Panc1 (cell line): ENCODE measurements at regions not wholly inside any gene's neighbourhood (a gene's known extent, or its start where the extent isn't known, plus 50 kb on each side); places are given as distances from the start of the nearest gene placed in this dataset.

ENCODE experiments used
- CTCF ChIP-seq: fragments of 450-650 bp; IDR thresholded peaks from 2 replicates; pipeline ENCODE4 v1.5.1; 2017; ENCODE audit warnings: mild to moderate bottlenecking
- POLR2AphosphoS5 ChIP-seq: IDR thresholded peaks from 2 replicates; pipeline ENCODE4 v1.6.1; 2012; ENCODE audit warnings: mild to moderate bottlenecking, low read depth, low read length, moderate library complexity
- TF ChIP-seq, protein P1 (sequence below), 2 experiments: IDR thresholded peaks; 2 replicates each; pipeline ENCODE4 v1.6.1; 2011 to 2012; ENCODE audit warnings: low read depth in 2 of 2, control low read depth in 1 of 2, low read length in 1 of 2, mild to moderate bottlenecking in 1 of 2, moderate library complexity in 1 of 2; ENCODE audit not compliant: insufficient read depth in 1 of 2

GRCh38 chr6:164911873-164912580, 397.4 kb downstream of the C6orf118 start:
- no peak for TF ChIP-seq CTCF
- TF ChIP-seq POLR2AphosphoS5: no peak
- TF ChIP-seq, protein P1, sequence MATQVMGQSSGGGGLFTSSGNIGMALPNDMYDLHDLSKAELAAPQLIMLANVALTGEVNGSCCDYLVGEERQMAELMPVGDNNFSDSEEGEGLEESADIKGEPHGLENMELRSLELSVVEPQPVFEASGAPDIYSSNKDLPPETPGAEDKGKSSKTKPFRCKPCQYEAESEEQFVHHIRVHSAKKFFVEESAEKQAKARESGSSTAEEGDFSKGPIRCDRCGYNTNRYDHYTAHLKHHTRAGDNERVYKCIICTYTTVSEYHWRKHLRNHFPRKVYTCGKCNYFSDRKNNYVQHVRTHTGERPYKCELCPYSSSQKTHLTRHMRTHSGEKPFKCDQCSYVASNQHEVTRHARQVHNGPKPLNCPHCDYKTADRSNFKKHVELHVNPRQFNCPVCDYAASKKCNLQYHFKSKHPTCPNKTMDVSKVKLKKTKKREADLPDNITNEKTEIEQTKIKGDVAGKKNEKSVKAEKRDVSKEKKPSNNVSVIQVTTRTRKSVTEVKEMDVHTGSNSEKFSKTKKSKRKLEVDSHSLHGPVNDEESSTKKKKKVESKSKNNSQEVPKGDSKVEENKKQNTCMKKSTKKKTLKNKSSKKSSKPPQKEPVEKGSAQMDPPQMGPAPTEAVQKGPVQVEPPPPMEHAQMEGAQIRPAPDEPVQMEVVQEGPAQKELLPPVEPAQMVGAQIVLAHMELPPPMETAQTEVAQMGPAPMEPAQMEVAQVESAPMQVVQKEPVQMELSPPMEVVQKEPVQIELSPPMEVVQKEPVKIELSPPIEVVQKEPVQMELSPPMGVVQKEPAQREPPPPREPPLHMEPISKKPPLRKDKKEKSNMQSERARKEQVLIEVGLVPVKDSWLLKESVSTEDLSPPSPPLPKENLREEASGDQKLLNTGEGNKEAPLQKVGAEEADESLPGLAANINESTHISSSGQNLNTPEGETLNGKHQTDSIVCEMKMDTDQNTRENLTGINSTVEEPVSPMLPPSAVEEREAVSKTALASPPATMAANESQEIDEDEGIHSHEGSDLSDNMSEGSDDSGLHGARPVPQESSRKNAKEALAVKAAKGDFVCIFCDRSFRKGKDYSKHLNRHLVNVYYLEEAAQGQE (IDR thresholded peaks at IDR 0.05; ENCODE audit: insufficient read depth in 1 of 2, low read depth in 2 of 2, low read length in 1 of 2): no peak
